ENCODE measurements at regions not wholly inside any gene's neighbourhood (a gene's known extent, or its start where the extent isn't known, plus 50 kb on each side); places are given as distances from the start of the nearest gene placed in this dataset.

DNA sequence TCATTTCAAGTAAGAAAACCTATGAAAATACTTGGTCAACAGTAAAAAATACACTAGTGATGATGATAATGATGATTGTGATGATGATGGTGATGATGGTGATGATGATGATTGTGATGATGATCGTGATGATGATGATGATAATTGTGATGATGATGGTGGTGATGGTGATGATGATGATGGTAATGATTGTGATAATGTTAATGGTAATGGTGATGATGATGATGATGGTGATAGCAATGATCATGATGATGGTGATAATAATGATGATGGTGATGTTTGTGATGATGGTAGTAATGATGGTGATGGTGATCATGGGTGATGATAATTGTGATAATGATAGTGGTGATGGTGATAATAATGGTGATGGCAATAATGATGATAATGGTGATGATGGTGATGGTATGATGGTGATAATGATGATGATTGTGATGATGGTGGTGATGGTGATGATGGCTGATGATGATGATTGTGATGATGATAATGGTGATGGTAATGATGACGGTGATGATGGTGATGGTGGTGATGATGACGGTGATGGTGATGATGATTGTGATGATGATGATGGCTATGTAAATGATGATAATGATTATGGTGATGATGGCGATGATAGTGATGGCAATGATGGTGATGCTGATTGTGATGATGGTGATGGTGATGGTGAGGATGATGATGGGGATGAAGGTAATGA is 62.1 kb downstream of the VCX3A start:
- H3K27me3 Mint-ChIP-seq (ENCODE audit: low read depth in 3 of 3): no peaks in the 10 kb centered on the region
- H3K27ac Mint-ChIP-seq: no peak overlapping the region
- H3K4me3 Mint-ChIP-seq: no peak overlapping the region
- no peak for DNase-seq
- peaks cover 0 to 2% (median 0%) of the 10 kb centered on the region in 6 donors for H3K9me3 Mint-ChIP-seq
- no peaks in the 10 kb centered on the region for H3K36me3 Mint-ChIP-seq
- H3K4me1 Mint-ChIP-seq: no peaks in the 10 kb centered on the region

DNA sequence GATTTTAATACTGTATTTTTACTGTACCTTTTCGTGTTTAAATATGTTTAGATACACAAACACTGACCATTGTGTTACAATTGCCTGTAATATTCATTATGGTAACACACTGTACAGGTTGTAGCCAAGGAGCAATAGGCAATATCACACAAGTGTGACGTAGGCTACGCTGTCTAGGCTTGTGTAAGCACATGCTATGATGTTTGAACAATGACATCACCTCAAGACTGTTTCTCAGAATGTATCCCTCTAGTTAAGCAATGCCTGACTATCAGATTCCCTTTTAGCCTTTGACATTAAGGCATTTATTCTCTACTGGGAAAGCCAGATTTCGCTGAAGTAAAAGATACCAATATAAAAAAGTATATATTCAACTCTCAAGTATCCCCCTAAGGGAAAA is 66.2 kb downstream of the VCX3A start:
- Mint-ChIP-seq H3K27ac (no peak overlapping the region), H3K4me3 (no peak overlapping the region), H3K4me1 (no peaks in the 10 kb centered on the region), H3K27me3 (ENCODE audit: low read depth in 3 of 3) (peaks cover 0 to 2% (median 2%) of the 10 kb centered on the region in 3 donors), H3K9me3 (peaks cover 0 to 9% (median 2%) of the 10 kb centered on the region in 6 donors), H3K36me3 (no peaks in the 10 kb centered on the region)
- no peak for DNase-seq

DNA sequence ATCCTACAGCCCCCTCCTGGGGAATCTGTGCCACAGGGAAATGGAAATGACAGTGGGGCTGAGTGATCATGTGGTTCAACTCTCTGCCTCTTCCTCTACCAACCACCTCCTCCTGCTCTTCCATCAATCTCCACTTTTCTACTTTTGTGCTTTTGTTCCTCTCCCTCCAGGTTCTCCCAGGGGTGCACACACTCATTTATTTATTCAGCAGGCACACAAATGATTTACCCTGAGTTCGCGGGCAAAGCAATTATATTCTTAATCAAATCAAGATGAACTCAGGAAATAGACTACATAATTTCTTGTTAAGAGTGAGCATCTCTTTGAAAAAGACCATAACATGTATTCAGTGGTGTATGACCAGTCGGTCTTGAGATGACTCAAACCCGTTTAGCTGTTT is 69.2 kb downstream of the VCX3A start:
- peaks cover 0 to 15% (median 4%) of the 10 kb centered on the region in 6 donors for H3K9me3 Mint-ChIP-seq
- H3K27ac Mint-ChIP-seq: no peak overlapping the region
- no peak overlapping the region for H3K4me3 Mint-ChIP-seq
- H3K4me1 Mint-ChIP-seq: no peaks in the 10 kb centered on the region
- H3K36me3 Mint-ChIP-seq: no peaks in the 10 kb centered on the region
- peaks cover 0 to 2% (median 2%) of the 10 kb centered on the region in 3 donors for H3K27me3 Mint-ChIP-seq (ENCODE audit: low read depth in 3 of 3)
- DNase-seq: no peak

DNA sequence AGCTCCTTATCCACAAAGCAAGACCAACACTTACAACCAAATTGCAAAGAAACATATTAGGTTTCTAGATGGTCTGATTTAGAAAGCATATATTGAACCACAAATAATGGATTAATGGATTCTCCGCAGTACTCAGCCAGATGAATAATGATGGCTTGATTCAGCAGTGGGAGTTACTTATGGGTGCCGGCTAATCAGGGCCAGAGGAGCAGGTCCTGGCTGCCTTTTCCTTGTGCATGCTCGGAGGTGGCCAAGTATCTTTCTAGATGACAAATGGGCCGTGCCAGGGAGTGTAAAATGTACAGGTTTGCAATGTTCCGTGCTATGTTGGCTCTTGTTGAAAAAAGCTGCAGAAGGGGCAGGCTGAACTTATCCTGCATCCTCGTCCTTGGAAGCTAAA is 70.2 kb downstream of the VCX3A start:
- H3K9me3 Mint-ChIP-seq: peaks cover 0 to 19% (median 6%) of the 10 kb centered on the region in 6 donors
- no peak overlapping the region for H3K4me3 Mint-ChIP-seq
- peaks cover 0 to 2% (median 2%) of the 10 kb centered on the region in 3 donors for H3K27me3 Mint-ChIP-seq (ENCODE audit: low read depth in 3 of 3)
- no peak overlapping the region for H3K27ac Mint-ChIP-seq
- no peaks in the 10 kb centered on the region for H3K36me3 Mint-ChIP-seq
- no peak for DNase-seq
- no peaks in the 10 kb centered on the region for H3K4me1 Mint-ChIP-seq

DNA sequence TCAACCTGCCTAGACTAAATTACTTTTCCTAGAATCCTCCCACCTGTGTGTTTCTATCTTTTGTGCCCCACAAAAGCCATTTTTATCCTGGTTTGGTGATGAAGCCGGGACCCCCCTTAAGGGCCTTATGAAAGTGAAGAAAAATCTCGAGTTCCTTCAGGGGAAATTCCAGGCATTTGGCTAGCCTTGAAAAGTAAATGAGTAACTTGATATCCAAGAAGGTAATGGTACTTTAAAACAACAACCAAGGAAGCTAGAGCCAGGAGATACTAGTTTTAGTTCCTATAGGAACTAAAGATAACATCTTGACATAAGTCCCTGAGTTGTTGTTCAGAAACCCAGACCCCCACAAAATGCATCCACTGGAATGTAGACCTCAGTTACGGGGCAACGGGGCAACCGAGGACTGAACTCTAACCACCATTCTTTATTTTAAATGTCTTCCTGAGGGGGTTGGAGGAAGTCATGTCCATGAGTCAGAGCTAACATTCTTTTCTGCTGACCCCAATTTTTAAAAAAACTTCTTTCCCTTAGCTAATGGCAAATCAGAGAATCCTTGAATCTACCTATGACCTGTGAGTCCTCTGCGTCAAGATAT is 73.9 kb downstream of the VCX3A start:
- Mint-ChIP-seq H3K9me3 (peaks cover 2 to 28% (median 7%) of the 10 kb centered on the region in 6 donors), H3K36me3 (no peaks in the 10 kb centered on the region), H3K27ac (no peak overlapping the region), H3K4me1 (no peaks in the 10 kb centered on the region), H3K27me3 (ENCODE audit: low read depth in 3 of 3) (peaks cover 0 to 2% (median 0%) of the 10 kb centered on the region in 3 donors), H3K4me3 (no peak overlapping the region)
- no peak for DNase-seq

DNA sequence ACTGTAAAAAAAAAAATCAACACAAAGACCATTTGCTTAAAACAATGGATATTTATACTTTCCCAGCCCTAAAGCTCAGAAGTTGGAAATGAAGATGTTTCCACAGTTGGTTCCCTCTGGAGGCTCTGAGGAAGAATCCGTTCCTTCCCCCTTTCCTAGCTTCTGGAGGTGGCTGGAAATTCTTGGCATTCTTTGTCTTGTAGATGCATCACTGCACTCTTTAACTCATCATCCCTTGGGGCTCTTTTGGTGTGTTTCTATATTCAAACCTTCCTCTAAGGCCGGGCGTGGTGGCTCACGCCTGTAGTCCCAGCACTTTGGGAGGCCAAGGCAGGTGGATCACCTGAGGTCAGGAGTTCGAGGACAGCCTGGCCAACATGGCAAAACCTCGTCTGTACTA is 78.7 kb downstream of the VCX3A start:
- no peaks in the 10 kb centered on the region for H3K36me3 Mint-ChIP-seq
- H3K9me3 Mint-ChIP-seq: peaks cover 0 to 17% (median 7%) of the 10 kb centered on the region in 6 donors

DNA sequence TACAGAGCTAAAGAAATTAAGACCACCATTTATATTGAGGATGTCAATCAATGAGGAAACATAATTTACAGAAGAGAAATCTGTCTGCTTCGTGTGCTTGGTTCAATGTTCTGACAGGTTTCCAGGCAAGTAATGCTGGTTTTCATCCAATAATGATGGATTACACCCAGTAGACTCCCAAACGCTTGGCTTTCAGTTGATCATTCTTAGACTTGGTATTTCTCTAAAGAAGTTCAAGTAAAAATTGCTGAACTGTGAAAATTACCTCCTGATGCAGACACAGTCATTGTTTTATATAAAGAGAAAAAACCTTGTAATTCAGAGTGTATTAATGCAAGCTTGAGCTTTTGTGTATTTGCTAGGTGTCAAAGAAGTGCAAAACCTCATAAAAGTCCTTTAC is 85.0 kb downstream of the VCX3A start:
- no peak overlapping the region for H3K27ac Mint-ChIP-seq
- DNase-seq: no peak
- peaks cover 2 to 23% (median 7%) of the 10 kb centered on the region in 6 donors for H3K9me3 Mint-ChIP-seq
- H3K27me3 Mint-ChIP-seq (ENCODE audit: low read depth in 3 of 3): no peaks in the 10 kb centered on the region
- H3K4me1 Mint-ChIP-seq: no peaks in the 10 kb centered on the region
- no peak overlapping the region for H3K4me3 Mint-ChIP-seq
- H3K36me3 Mint-ChIP-seq: no peaks in the 10 kb centered on the region

More for the DNA sequence above, 78.7 kb downstream of the VCX3A start:
- Mint-ChIP-seq H3K4me3 (no peak overlapping the region), H3K27me3 (ENCODE audit: low read depth in 3 of 3) (no peaks in the 10 kb centered on the region), H3K27ac (no peak overlapping the region), H3K4me1 (no peaks in the 10 kb centered on the region)
- DNase-seq: no peak

DNA sequence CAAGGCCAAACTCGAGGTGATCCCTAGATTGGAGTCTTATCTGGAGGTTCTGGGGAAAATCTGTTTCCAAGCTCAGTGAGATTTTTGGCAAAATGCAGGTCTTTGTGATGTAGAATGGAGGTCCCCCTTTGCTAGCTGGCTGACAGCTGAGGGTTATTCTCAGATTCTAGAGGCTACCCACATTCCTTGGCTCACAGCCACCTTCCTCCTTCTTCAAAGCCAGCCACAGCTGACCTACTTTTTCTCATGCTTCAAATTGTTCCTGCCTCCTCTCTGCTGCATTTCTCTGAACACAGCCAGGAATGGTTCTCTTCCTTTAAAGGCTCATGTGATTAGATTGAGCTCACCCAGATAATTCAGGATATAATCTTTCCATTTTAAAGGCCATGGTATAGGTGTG is 86.9 kb downstream of the VCX3A start:
- H3K4me1 Mint-ChIP-seq: no peaks in the 10 kb centered on the region
- H3K27me3 Mint-ChIP-seq (ENCODE audit: low read depth in 3 of 3): no peaks in the 10 kb centered on the region
- peaks cover 2 to 23% (median 9%) of the 10 kb centered on the region in 6 donors for H3K9me3 Mint-ChIP-seq
- no peak for DNase-seq
- H3K36me3 Mint-ChIP-seq: no peaks in the 10 kb centered on the region
- H3K27ac Mint-ChIP-seq: no peak overlapping the region
- no peak overlapping the region for H3K4me3 Mint-ChIP-seq

DNA sequence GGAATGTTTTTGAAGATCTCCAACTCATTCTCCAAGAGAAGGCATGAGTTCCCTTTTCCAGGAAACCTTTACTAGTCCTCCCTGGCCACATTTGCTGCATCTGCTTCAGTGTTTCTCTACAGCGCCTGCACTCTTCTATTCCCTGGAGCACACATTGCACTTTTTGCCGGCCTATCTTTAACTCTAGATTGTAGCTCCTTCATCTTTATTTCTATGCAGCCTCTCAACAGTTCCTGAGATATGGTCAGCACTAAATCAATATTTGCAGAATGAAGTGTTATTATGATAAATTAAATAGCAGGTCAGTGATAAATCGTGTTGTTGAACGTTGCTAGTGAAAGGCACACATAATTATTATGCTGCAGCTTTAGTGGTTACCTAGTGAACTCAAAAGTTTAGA is 88.3 kb downstream of the VCX3A start:
- H3K9me3 Mint-ChIP-seq: peaks cover 3 to 23% (median 8%) of the 10 kb centered on the region in 6 donors
- H3K36me3 Mint-ChIP-seq: no peaks in the 10 kb centered on the region
- DNase-seq: no peak
- no peaks in the 10 kb centered on the region for H3K4me1 Mint-ChIP-seq
- no peaks in the 10 kb centered on the region for H3K27me3 Mint-ChIP-seq (ENCODE audit: low read depth in 3 of 3)
- no peak overlapping the region for H3K4me3 Mint-ChIP-seq
- H3K27ac Mint-ChIP-seq: no peak overlapping the region

DNA sequence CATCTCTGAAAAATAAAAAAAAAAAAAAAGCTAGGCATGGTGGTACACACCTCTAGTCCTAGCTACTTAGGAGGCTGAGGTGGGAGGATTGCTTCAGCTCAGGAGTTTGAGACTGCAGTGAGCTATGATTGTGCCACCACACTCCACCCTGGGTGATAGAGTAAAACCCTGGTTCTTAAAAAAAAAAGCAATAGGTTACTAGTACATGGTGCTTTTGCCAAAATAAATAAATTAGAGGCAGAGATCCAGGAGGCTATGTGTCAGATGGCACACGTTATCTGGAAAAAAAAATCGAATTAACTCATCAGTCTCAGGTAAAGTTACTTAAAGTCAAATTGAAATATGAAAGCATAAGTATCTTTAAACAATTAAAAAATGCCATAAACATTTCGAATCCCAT is 94.3 kb downstream of the VCX3A start:
- H3K9me3 Mint-ChIP-seq: peaks cover 3 to 16% (median 6%) of the 10 kb centered on the region in 6 donors
- peaks cover 0 to 2% (median 0%) of the 10 kb centered on the region in 3 donors for H3K27me3 Mint-ChIP-seq (ENCODE audit: low read depth in 3 of 3)
- no peak for DNase-seq
- H3K4me3 Mint-ChIP-seq: no peak overlapping the region
- H3K27ac Mint-ChIP-seq: no peak overlapping the region
- H3K36me3 Mint-ChIP-seq: no peaks in the 10 kb centered on the region
- no peaks in the 10 kb centered on the region for H3K4me1 Mint-ChIP-seq

DNA sequence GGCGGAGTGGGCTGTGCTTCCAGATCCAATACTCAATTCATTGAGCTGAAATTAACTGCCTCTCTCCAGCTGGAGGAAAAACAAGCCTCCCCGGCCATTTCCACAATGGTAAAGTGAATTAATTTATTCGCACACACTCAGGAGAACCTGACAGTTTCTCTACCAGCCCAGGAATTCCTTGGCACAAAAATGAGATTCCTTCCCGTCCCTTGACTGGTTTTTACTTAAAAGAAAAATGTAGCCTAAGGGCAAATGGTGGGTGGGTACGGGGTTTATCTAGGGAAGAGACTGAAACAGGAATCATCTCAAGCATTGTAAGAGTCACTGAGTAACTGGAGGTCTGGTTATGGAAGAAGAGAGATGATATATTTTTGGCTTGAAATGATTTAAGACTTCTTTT is 102.7 kb downstream of the VCX3A start:
- peaks cover 0 to 2% (median 0%) of the 10 kb centered on the region in 3 donors for H3K27me3 Mint-ChIP-seq (ENCODE audit: low read depth in 3 of 3)

DNA sequence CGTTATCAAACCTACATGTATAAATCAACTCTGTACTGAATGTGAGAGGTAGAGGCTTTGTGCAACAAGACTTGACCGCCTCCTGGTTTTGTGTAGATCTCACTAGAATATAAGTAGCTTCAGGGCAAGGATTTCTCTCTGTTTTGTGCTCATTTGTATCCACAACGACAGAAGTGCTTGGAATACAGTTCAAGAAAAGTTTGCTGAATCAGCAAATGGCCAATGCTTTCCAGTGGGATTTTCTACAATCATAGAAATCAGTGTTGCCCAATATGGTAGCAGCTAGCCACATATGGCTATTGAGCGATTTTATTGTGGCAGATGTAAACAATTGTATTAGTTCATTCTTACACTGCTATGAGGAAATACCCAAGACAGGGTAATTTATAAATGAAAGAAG is 127.4 kb downstream of the VCX3A start:
- no peaks in the 10 kb centered on the region for H3K36me3 Mint-ChIP-seq
- H3K27ac Mint-ChIP-seq: no peak overlapping the region
- peaks cover 0 to 10% (median 0%) of the 10 kb centered on the region in 6 donors for H3K9me3 Mint-ChIP-seq
- H3K27me3 Mint-ChIP-seq (ENCODE audit: low read depth in 3 of 3): peaks cover 0 to 2% (median 0%) of the 10 kb centered on the region in 3 donors
- H3K4me3 Mint-ChIP-seq: no peak overlapping the region
- no peaks in the 10 kb centered on the region for H3K4me1 Mint-ChIP-seq
- DNase-seq: no peak

More for the DNA sequence above, 102.7 kb downstream of the VCX3A start:
- peaks cover 0 to 6% (median 0%) of the 10 kb centered on the region in 6 donors for H3K9me3 Mint-ChIP-seq
- no peak overlapping the region for H3K27ac Mint-ChIP-seq
- H3K4me3 Mint-ChIP-seq: no peak overlapping the region
- no peaks in the 10 kb centered on the region for H3K4me1 Mint-ChIP-seq
- H3K36me3 Mint-ChIP-seq: no peaks in the 10 kb centered on the region
- no peak for DNase-seq

DNA sequence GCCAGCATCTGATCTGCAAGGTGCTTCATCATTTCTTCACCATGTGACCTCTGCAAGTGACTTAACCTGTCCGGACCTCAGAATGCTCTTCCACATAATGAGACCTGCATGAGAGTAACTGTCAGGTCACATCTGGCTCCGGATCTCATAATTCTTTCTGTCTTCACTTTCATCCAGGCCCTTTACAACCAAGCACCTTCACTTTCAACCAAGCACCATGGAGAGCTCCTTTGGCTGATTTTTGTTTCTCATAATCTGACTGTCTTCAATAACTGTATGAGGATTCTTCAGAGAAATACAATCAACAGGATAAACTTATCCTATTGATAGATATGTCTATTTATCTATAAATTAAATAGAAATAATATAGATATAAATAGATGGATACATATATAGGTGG is 148.1 kb downstream of the VCX3A start:
- H3K9me3 Mint-ChIP-seq: peaks cover 0 to 15% (median 4%) of the 10 kb centered on the region in 6 donors
- DNase-seq: no peak
- no peaks in the 10 kb centered on the region for H3K27me3 Mint-ChIP-seq (ENCODE audit: low read depth in 3 of 3)
- no peak overlapping the region for H3K27ac Mint-ChIP-seq
- no peak overlapping the region for H3K4me3 Mint-ChIP-seq
- H3K4me1 Mint-ChIP-seq: no peaks in the 10 kb centered on the region
- H3K36me3 Mint-ChIP-seq: no peaks in the 10 kb centered on the region

DNA sequence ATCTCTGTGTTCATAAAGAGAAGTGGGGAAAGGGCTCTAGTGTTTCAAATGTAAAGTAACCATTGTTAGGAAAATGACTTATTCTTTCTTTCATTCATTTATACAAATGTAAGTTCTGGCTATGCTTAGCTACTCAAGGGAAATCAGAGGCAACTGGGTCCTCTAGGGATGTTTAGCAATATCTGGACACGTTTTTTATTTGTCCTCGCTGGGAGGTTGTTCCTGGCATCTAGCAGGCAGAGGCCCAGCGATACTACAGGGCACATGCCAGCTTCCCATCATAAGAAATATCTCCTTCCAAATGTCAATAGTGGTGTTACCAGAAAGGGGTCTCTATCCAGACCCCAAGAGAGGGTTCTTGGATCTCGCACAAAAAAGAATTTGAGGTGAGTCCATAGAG is 150.0 kb downstream of the VCX3A start:
- Mint-ChIP-seq H3K4me3 (no peak overlapping the region), H3K27me3 (ENCODE audit: low read depth in 3 of 3) (no peaks in the 10 kb centered on the region), H3K27ac (no peak overlapping the region), H3K4me1 (no peaks in the 10 kb centered on the region), H3K9me3 (peaks cover 0 to 8% (median 4%) of the 10 kb centered on the region in 6 donors), H3K36me3 (no peaks in the 10 kb centered on the region)
- DNase-seq: no peak
